ENCODE measurements at regions not wholly inside any gene's neighbourhood (a gene's known extent, or its start where the extent isn't known, plus 50 kb on each side); places are given as distances from the start of the nearest gene placed in this dataset.

DNA sequence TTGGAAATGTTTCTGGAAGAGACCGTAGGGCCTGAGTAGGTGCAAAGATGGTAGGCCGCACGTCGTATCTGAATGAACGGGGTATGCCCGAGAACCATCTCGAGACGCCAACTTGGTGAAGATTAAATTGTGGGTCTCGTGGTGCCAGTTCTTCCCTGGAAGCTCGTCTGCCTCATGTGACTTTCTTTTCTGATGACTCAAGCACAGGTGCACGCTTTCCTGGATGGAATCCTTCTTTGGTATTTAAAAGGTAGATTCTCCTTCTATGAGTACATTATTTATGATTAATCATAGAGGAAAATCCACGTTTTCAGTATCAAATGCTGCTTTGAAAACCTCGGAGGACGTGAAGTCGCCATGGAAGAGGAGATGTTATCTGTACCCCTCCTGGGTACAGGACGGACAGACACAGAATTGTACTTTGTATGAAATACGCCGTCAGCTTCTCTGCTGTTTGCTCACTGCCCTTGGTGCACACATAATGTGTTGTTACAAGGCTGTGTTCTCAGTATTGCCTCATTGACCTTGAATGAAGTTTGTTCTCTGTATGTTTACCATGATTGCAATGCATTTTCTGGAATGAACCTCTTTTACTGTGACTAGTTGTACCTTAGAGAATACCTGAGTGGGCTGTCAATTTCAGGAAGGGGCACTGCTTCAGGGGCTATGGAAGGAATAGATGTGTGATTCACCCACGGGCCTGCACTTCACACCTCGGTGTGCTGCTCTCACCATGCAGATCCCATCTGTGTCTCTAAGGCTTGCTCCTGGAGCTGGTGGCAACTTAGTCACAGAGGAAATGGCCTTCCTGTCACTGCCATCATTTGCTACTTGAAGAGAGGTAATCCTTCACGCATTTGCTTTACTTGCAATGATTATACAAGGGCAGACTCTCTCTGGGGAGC, 137.3 kb upstream of the RTL1 start:
- DNase-seq (ENCODE audit: low spot score) = no peak
- POLR2A ChIA-PET (ENCODE audit: low non-redundant PET) = no interaction called here
- TF ChIP-seq, protein P1, sequence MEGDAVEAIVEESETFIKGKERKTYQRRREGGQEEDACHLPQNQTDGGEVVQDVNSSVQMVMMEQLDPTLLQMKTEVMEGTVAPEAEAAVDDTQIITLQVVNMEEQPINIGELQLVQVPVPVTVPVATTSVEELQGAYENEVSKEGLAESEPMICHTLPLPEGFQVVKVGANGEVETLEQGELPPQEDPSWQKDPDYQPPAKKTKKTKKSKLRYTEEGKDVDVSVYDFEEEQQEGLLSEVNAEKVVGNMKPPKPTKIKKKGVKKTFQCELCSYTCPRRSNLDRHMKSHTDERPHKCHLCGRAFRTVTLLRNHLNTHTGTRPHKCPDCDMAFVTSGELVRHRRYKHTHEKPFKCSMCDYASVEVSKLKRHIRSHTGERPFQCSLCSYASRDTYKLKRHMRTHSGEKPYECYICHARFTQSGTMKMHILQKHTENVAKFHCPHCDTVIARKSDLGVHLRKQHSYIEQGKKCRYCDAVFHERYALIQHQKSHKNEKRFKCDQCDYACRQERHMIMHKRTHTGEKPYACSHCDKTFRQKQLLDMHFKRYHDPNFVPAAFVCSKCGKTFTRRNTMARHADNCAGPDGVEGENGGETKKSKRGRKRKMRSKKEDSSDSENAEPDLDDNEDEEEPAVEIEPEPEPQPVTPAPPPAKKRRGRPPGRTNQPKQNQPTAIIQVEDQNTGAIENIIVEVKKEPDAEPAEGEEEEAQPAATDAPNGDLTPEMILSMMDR (conservative IDR thresholded peaks at IDR 0.05; ENCODE audit: low read depth) = no peak
- H3K27ac ChIP-seq = no peak overlapping the region
- CTCF ChIA-PET = interaction anchor here (0.6 kb wide), 1 partner anchor 12 kb away, joined by 3 read pairs; no protein-coding TSS in a partner anchor

DNA sequence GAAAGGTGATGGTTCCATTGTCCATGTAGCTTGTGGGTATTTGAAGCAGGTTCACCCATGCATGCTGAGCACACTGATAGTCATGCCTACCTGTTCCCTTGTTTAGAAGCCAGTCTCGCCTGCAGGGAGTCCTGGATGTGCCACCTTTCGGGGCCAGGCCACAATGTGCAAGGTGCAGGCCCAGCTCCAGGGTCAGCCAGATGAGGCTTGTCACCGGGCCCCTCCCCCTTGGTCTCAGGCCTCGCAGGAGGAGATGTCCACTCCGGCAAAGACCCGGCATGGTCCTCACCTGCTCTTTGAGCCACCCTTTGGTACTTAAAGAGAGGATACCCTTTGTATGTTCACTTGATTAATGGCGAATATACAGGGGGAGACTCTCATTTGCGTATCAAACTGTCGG, 140.4 kb upstream of the RTL1 start:
- TF ChIP-seq, protein P1 (conservative IDR thresholded peaks at IDR 0.05; ENCODE audit: low read depth) = no peak
- CTCF ChIA-PET = no interaction called here
- no peak overlapping the region for H3K27ac ChIP-seq
- DNase-seq (ENCODE audit: low spot score) = no peak
- POLR2A ChIA-PET (ENCODE audit: low non-redundant PET) = no interaction called here

DNA sequence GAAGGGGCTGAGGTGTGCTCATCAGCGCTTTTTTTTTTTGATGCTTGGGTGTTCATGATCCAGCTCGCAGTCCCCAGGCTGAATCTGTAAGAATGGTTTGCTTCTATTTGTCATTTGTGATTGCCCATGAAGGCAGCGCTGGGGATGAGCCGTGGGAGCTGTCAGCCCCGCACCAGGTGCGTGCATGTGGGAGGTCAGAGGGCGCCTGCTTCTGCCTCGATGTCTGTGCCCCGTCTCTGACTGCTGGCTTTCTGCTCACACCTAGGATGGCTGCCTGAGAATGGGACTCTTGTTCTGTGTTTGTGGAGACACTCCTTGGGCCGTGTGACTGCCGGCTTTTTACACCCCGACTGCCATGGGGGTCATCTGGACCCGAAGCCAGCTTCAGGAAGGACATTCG, 141.2 kb upstream of the RTL1 start:
- CTCF ChIA-PET = no interaction called here
- no peak overlapping the region for H3K27ac ChIP-seq
- TF ChIP-seq, protein P1 (conservative IDR thresholded peaks at IDR 0.05; ENCODE audit: low read depth) = no peak
- POLR2A ChIA-PET (ENCODE audit: low non-redundant PET) = no interaction called here
- no peak for DNase-seq (ENCODE audit: low spot score)

DNA sequence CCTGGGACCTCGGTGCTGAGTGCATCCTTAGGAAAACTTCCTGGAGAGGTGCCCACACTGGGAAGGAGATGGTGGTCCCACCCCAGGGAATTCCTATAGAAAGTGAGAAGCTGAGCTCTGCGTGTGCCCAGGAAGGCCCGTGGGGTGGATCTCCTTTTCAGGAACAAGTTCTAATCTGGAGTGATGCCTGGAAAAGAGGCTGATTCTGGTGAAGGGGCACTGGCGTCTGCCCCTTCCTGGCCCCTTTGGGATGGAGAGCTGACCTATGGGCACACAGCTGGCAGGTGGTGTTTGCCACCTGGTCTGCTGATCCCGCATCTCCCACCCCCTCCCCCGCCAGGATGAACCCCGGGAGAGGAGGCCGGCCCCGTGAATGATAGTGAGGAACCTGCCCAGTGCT, 142.0 kb upstream of the RTL1 start:
- TF ChIP-seq, protein P1 (conservative IDR thresholded peaks at IDR 0.05; ENCODE audit: low read depth) = no peak
- no peak for DNase-seq (ENCODE audit: low spot score)
- ChIA-PET POLR2A (ENCODE audit: low non-redundant PET) (no interaction called here), CTCF (no interaction called here)
- no peak overlapping the region for H3K27ac ChIP-seq

DNA sequence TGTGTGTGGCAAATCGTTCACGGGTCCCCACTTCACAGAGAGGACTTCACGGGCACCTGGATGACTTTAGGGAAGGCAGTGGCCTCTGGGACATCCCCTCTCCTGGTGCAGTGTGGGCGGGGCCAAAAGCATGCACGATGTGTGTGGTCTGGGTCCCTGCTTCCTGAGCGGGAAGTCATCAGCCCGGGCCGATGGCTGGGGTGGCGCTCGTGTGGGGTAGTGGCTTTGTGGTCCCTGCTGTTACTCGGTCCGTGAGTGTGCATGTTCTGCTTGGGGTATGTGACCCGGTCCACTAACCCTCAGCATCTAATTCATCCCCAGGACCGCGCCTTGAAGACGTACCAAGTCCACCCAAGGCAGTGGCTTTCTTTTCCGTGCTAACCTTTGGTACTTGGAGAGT, 142.5 kb upstream of the RTL1 start:
- ChIA-PET CTCF (no interaction called here), POLR2A (ENCODE audit: low non-redundant PET) (no interaction called here)
- DNase-seq (ENCODE audit: low spot score) = no peak
- TF ChIP-seq, protein P1 (conservative IDR thresholded peaks at IDR 0.05; ENCODE audit: low read depth) = no peak
- H3K27ac ChIP-seq = no peak overlapping the region

DNA sequence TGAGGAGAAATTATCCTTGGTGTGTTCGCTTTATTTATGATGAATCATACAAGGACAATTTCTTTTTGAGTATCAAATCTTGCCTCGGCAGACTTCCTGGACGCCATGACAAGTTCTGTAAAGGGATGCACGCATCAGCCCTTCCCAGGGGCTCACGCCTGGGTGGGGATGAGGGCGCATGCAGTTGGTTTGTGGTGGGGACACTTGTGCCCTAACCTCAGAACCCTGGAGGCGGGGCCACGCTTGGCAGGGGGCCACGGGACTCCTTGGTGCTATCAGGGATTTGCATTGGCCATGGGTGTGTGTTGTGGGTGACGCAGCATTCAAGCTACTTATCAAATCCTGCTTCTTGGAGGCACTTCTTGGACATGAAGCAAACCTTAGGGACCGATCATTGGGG, 143.8 kb upstream of the RTL1 start:
- ChIA-PET CTCF (no interaction called here), POLR2A (ENCODE audit: low non-redundant PET) (no interaction called here)
- no peak overlapping the region for H3K27ac ChIP-seq
- no peak for DNase-seq (ENCODE audit: low spot score)
- TF ChIP-seq, protein P1 (conservative IDR thresholded peaks at IDR 0.05; ENCODE audit: low read depth) = no peak

All from RWPE1 (cell line).